Caco-2 (cell line): ENCODE measurements at regions not wholly inside any gene's neighbourhood (a gene's known extent, or its start where the extent isn't known, plus 50 kb on each side); places are given as distances from the start of the nearest gene placed in this dataset.

Experiments
- BruUV-seq: library from RNA; stranded (reverse); fragments of 400-500 nt; replicated peaks from 2 replicates; lab custom pipeline; 2021; lab: Mats Ljungman, UMichigan
- CTCF ChIA-PET: fragments of 300-600 bp; sonication (Branson Sonifier 250); formaldehyde crosslinking; loops from one replicate; lab custom pipeline; 2022; ENCODE audit warnings: antibody characterized with exemption; lab: Charles Lee
- POLR2A ChIA-PET: fragments of 300-600 bp; sonication (Branson Sonifier 250); formaldehyde crosslinking; loops from one replicate; lab custom pipeline; 2022; ENCODE audit warnings: antibody characterized with exemption; lab: Charles Lee
- DNase-seq, 2 experiments: peaks; one replicate each; pipeline versions ENCODE4 v3.0.0 to v3.0.0-alpha.2; 2020 to 2022
- H3K27me3 ChIP-seq: replicated peaks from 2 replicates; pipeline ENCODE4 v1.6.0; 2011; ENCODE audit warnings: low read length; ENCODE audit not compliant: control insufficient read depth, insufficient read depth
- H3K36me3 ChIP-seq: 2 replicates; pipeline ENCODE4 v1.5.1; 2011; ENCODE audit warnings: low read length; ENCODE audit not compliant: control insufficient read depth, insufficient read depth
- H3K4me1 ChIP-seq: fragments of 250-450 bp; sonication (Bioruptor Pico); 2 replicates; pipeline ENCODE4 v1.5.1; 2020; ENCODE audit warnings: mild to moderate bottlenecking
- H3K4me3 ChIP-seq: 2 replicates; pipeline ENCODE4 v1.5.1; 2011; ENCODE audit warnings: low read depth, mild to moderate bottlenecking, control low read depth, low read length
- H3K9me3 ChIP-seq: fragments of 250-450 bp; sonication (Bioruptor Pico); 2 replicates; pipeline ENCODE4 v1.5.1; 2020; ENCODE audit warnings: mild to moderate bottlenecking, moderate library complexity
- H3K27ac Mint-ChIP-seq: one replicate; pipeline ENCODE4 v1.8.0; 2022; ENCODE audit warnings: mixed read lengths; ENCODE audit not compliant: unreplicated experiment
- H3K27me3 Mint-ChIP-seq: one replicate; pipeline ENCODE4 v1.8.0; 2022; ENCODE audit warnings: mixed read lengths; ENCODE audit not compliant: insufficient read depth, unreplicated experiment
- H3K36me3 Mint-ChIP-seq: one replicate; pipeline ENCODE4 v1.8.0; 2022; ENCODE audit warnings: mild to moderate bottlenecking, mixed read lengths; ENCODE audit not compliant: insufficient read depth, unreplicated experiment
- H3K4me1 Mint-ChIP-seq: one replicate; pipeline ENCODE4 v1.8.0; 2022; ENCODE audit warnings: low read depth, mixed read lengths; ENCODE audit not compliant: unreplicated experiment
- H3K4me3 Mint-ChIP-seq: one replicate; pipeline ENCODE4 v1.8.0; 2022; ENCODE audit warnings: mild to moderate bottlenecking, moderate library complexity, mixed read lengths; ENCODE audit not compliant: unreplicated experiment
- H3K9me3 Mint-ChIP-seq: one replicate; pipeline ENCODE4 v1.8.0; 2022; ENCODE audit warnings: mixed read lengths; ENCODE audit not compliant: unreplicated experiment
- intact Hi-C: fragments of 100-400 bp; cut with micrococcal nuclease; formaldehyde crosslinking; loops from one replicate; pipeline ENCODE4 v1.10.0; 2022; ENCODE audit not compliant: unreplicated experiment
- TF ChIP-seq, protein P1 (sequence below), 2 experiments: fragments of 200-600 bp in 1 of 2; IDR thresholded peaks; 1 replicate in 1 of 2; 2 replicates in 1 of 2; pipeline versions ENCODE4 v1.5.1 to v1.8.0; 2011 to 2022; ENCODE audit warnings: antibody characterized with exemption in 1 of 2, control low read depth in 1 of 2, inconsistent platforms in 1 of 2, low read depth in 1 of 2, low read length in 1 of 2, mild to moderate bottlenecking in 1 of 2, moderate library complexity in 1 of 2; ENCODE audit not compliant: insufficient read depth in 1 of 2, severe bottlenecking in 1 of 2, unreplicated experiment in 1 of 2

GRCh38 chr6:67639161-67639560, 995.9 kb upstream of the ADGRB3 start:
- Histone ChIP-seq H3K4me1 (no peaks in the 10 kb centered on the region), H3K36me3 (no peaks in the 10 kb centered on the region), H3K27me3 (no peaks in the 10 kb centered on the region), H3K4me3 (no peak overlapping the region), H3K9me3 (no peaks in the 10 kb centered on the region)
- no peaks in the 10 kb centered on the region for H3K27me3 Mint-ChIP-seq
- DNase-seq = no peak
- H3K36me3 Mint-ChIP-seq = no peaks in the 10 kb centered on the region
- H3K9me3 Mint-ChIP-seq = no peaks in the 10 kb centered on the region
- POLR2A ChIA-PET = no interaction called here
- no peak overlapping the region for H3K27ac Mint-ChIP-seq
- no peaks in the 10 kb centered on the region for H3K4me1 Mint-ChIP-seq
- no peak overlapping the region for H3K4me3 Mint-ChIP-seq
- intact Hi-C loops = no loop called here
- CTCF ChIA-PET = no interaction called here
- TF ChIP-seq, protein P1, sequence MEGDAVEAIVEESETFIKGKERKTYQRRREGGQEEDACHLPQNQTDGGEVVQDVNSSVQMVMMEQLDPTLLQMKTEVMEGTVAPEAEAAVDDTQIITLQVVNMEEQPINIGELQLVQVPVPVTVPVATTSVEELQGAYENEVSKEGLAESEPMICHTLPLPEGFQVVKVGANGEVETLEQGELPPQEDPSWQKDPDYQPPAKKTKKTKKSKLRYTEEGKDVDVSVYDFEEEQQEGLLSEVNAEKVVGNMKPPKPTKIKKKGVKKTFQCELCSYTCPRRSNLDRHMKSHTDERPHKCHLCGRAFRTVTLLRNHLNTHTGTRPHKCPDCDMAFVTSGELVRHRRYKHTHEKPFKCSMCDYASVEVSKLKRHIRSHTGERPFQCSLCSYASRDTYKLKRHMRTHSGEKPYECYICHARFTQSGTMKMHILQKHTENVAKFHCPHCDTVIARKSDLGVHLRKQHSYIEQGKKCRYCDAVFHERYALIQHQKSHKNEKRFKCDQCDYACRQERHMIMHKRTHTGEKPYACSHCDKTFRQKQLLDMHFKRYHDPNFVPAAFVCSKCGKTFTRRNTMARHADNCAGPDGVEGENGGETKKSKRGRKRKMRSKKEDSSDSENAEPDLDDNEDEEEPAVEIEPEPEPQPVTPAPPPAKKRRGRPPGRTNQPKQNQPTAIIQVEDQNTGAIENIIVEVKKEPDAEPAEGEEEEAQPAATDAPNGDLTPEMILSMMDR (IDR thresholded peaks at IDR 0.05; ENCODE audit: insufficient read depth in 1 of 2, low read depth in 1 of 2, low read length in 1 of 2, severe bottlenecking in 1 of 2, unreplicated experiment in 1 of 2) = no peak
- BruUV-seq = no TSS peak

DNA sequence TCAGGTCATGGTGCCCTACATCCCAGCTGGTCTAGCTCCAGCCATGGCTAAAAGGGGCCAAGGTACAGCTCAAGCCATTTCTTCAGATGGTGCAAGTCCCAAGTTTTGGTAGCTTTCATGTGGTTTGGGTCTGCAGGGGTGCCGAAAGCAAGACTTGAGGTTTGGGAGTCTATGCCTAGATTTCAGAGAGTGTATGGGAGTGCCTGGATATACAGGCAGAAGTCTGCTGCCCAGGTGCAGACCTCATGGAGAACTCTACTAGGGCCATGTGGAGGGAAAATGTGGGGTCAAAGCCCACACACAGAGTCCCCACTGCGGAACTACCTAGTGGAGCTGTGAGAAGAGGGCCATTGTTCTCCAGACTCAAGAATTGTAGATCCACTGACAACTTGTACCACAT, 1000.9 kb upstream of the ADGRB3 start:
- CTCF ChIA-PET = no interaction called here

GRCh38 chr6:67633058-67633457, 1002.0 kb upstream of the ADGRB3 start:
- Histone ChIP-seq H3K9me3 (no peaks in the 10 kb centered on the region), H3K27me3 (no peaks in the 10 kb centered on the region), H3K4me3 (no peak overlapping the region), H3K36me3 (no peaks in the 10 kb centered on the region), H3K4me1 (no peaks in the 10 kb centered on the region)
- Mint-ChIP-seq H3K4me1 (no peaks in the 10 kb centered on the region), H3K9me3 (no peaks in the 10 kb centered on the region), H3K36me3 (no peaks in the 10 kb centered on the region), H3K27ac (no peak overlapping the region), H3K4me3 (no peak overlapping the region), H3K27me3 (no peaks in the 10 kb centered on the region)
- no TSS peak for BruUV-seq
- TF ChIP-seq, protein P1 (IDR thresholded peaks at IDR 0.05; ENCODE audit: insufficient read depth in 1 of 2, low read depth in 1 of 2, low read length in 1 of 2, severe bottlenecking in 1 of 2, unreplicated experiment in 1 of 2) = no peak
- POLR2A ChIA-PET = no interaction called here
- intact Hi-C loops = no loop called here
- CTCF ChIA-PET = no interaction called here
- no peak for DNase-seq

More for the DNA sequence above, 1000.9 kb upstream of the ADGRB3 start:
- POLR2A ChIA-PET = no interaction called here
- no peaks in the 10 kb centered on the region for H3K36me3 Mint-ChIP-seq
- no peaks in the 10 kb centered on the region for H3K27me3 Mint-ChIP-seq
- Histone ChIP-seq H3K27me3 (no peaks in the 10 kb centered on the region), H3K36me3 (no peaks in the 10 kb centered on the region), H3K4me3 (no peak overlapping the region), H3K4me1 (no peaks in the 10 kb centered on the region), H3K9me3 (no peaks in the 10 kb centered on the region)
- TF ChIP-seq, protein P1 (IDR thresholded peaks at IDR 0.05; ENCODE audit: insufficient read depth in 1 of 2, low read depth in 1 of 2, low read length in 1 of 2, severe bottlenecking in 1 of 2, unreplicated experiment in 1 of 2) = no peak
- no peak for DNase-seq
- no peak overlapping the region for H3K4me3 Mint-ChIP-seq
- no peak overlapping the region for H3K27ac Mint-ChIP-seq
- intact Hi-C loops = no loop called here
- no peaks in the 10 kb centered on the region for H3K4me1 Mint-ChIP-seq
- no TSS peak for BruUV-seq
- no peaks in the 10 kb centered on the region for H3K9me3 Mint-ChIP-seq
